A549 (cell line): ENCODE measurements at regions not wholly inside any gene's neighbourhood (a gene's known extent, or its start where the extent isn't known, plus 50 kb on each side); places are given as distances from the start of the nearest gene placed in this dataset.
A peak's percentile ranks its signal among the peaks of the same experiment; 100 is the strongest.

Experiments used
- ATAC-seq, 2 experiments: fragments of 200-7000 bp in 1 of 2; fragments of >200 bp in 1 of 2; cut with Nextera tagmentation in 1 of 2; cut with Tn5 transposase in 1 of 2; 3 replicates each; pipeline versions ENCODE4 v1.8.0 to v1.9.1; 2018 to 2020; ENCODE audit warnings: mild to moderate bottlenecking in 1 of 2, moderate library complexity in 1 of 2
- CTCF ChIA-PET: fragments of 300-600 bp; sonication (Branson Sonifier 250); formaldehyde crosslinking; extraction: SDS; loops from one replicate; lab custom pipeline; 2021; ENCODE audit warnings: antibody characterized with exemption, inconsistent platforms; lab: Yijun Ruan, JAX
- POLR2A ChIA-PET: fragments of 350-600 bp; formaldehyde crosslinking; extraction: SDS; loops from one replicate; lab custom pipeline; 2021; ENCODE audit warnings: antibody characterized with exemption, inconsistent platforms; lab: Yijun Ruan, JAX
- DNase-seq, 2 experiments: peaks; one replicate each; pipeline versions ENCODE4 v3.0.0 to v3.0.0-alpha.2; 2011 to 2016; ENCODE audit warnings: low read depth in 1 of 2, low spot score in 1 of 2
- FAIRE-seq: peaks from 2 replicates; lab custom pipeline; 2011; peaks lifted over from hg19 to GRCh38; lab: Jason Lieb, UNC
- H3K27ac ChIP-seq, 2 experiments: fragments of >200 bp; sonication (Bioruptor Twin); formaldehyde crosslinking; 3 replicates each; pipeline ENCODE4 v1.5.1; 2016 to 2017
- H3K4me1 ChIP-seq: fragments of >200 bp; sonication (Bioruptor Twin); formaldehyde crosslinking; 3 replicates; pipeline ENCODE4 v1.6.1; 2016
- H3K4me2 ChIP-seq: fragments of >200 bp; sonication (Bioruptor Twin); formaldehyde crosslinking; 3 replicates; pipeline ENCODE4 v1.6.1; 2016
- H3K4me3 ChIP-seq: fragments of >200 bp; sonication (Bioruptor Twin); formaldehyde crosslinking; 3 replicates; pipeline ENCODE4 v1.5.1; 2016
- H3K9me3 ChIP-seq: fragments of >200 bp; sonication (Bioruptor Twin); formaldehyde crosslinking; 3 replicates; pipeline ENCODE4 v1.6.1; 2016
- CHD2 ChIP-seq: fragments of 150-350 bp; IDR thresholded peaks from 2 replicates; pipeline ENCODE4 v1.6.1; 2014; ENCODE audit warnings: low read length; ENCODE audit not compliant: partially characterized antibody
- CHD4 ChIP-seq: fragments of 200-600 bp; sonication (generic); IDR thresholded peaks from 2 replicates; pipeline ENCODE4 v1.6.1; 2016; ENCODE audit warnings: antibody characterized with exemption, mild to moderate bottlenecking, borderline replicate concordance
- FOSB ChIP-seq: fragments of 250-450 bp; sonication (Bioruptor Pico); IDR thresholded peaks from 2 replicates; pipeline ENCODE4 v1.5.0; 2020; ENCODE audit warnings: mild to moderate bottlenecking, moderate library complexity
- FOSL2 ChIP-seq, 2 experiments: fragments of 450-650 bp in 1 of 2; fragments of >200 bp in 1 of 2; sonication (Bioruptor Twin) in 1 of 2; formaldehyde crosslinking; IDR thresholded peaks; 2 replicates each; pipeline versions ENCODE4 v1.5.0 to v1.6.1; 2016 to 2020; ENCODE audit warnings: mild to moderate bottlenecking in 1 of 2, moderate library complexity in 1 of 2
- FOXS1 ChIP-seq: fragments of 250-450 bp; sonication (Bioruptor Pico); IDR thresholded peaks from 2 replicates; pipeline ENCODE4 v1.5.0; 2020; ENCODE audit warnings: mild to moderate bottlenecking, moderate library complexity
- HES2 ChIP-seq: fragments of >200 bp; sonication (Bioruptor Twin); formaldehyde crosslinking; IDR thresholded peaks from 2 replicates; pipeline ENCODE4 v1.6.1; 2016
- HEYL ChIP-seq: fragments of 250-450 bp; sonication (Bioruptor Pico); IDR thresholded peaks from 2 replicates; pipeline ENCODE4 v1.8.0; 2021; ENCODE audit warnings: mild to moderate bottlenecking, moderate library complexity
- HOXA7 ChIP-seq: fragments of 250-450 bp; sonication (Bioruptor Pico); IDR thresholded peaks from 2 replicates; pipeline ENCODE4 v1.5.0; 2020; ENCODE audit warnings: mild to moderate bottlenecking, moderate library complexity
- JUNB ChIP-seq: fragments of >200 bp; sonication (Bioruptor Twin); formaldehyde crosslinking; IDR thresholded peaks from 2 replicates; pipeline ENCODE4 v1.6.1; 2016
- KDM5A ChIP-seq: fragments of 200-600 bp; sonication (generic); IDR thresholded peaks from 2 replicates; pipeline ENCODE4 v1.6.1; 2016; ENCODE audit warnings: antibody characterized with exemption, mild to moderate bottlenecking
- MAZ ChIP-seq: fragments of 150-350 bp; IDR thresholded peaks from 2 replicates; pipeline ENCODE4 v1.6.1; 2014; ENCODE audit warnings: antibody characterized with exemption, low read depth, low read length, borderline replicate concordance
- MYC ChIP-seq: IDR thresholded peaks from 2 replicates; pipeline ENCODE4 v1.6.1; 2012; ENCODE audit warnings: mild to moderate bottlenecking, inconsistent platforms, low read length, improper control_type of control experiment, borderline replicate concordance
- NFE2L2 ChIP-seq: fragments of 150-350 bp; conservative IDR thresholded peaks from 2 replicates; pipeline ENCODE4 v1.6.1; 2014; ENCODE audit warnings: low read length
- NR3C1 ChIP-seq: fragments of >200 bp; sonication (Bioruptor Twin); formaldehyde crosslinking; IDR thresholded peaks from 3 replicates; pipeline ENCODE4 v1.6.1; 2017
- POLR2A ChIP-seq: IDR thresholded peaks from 2 replicates; pipeline ENCODE4 v1.6.1; 2012; ENCODE audit warnings: mild to moderate bottlenecking, low read length
- RARB ChIP-seq: fragments of 250-450 bp; sonication (Bioruptor Pico); IDR thresholded peaks from 2 replicates; pipeline ENCODE4 v1.8.0; 2021; ENCODE audit warnings: mild to moderate bottlenecking, moderate library complexity
- RCOR1 ChIP-seq: fragments of 150-350 bp; IDR thresholded peaks from 2 replicates; pipeline ENCODE4 v1.6.1; 2014; ENCODE audit warnings: antibody characterized with exemption, low read length, low read depth
- SREBF2 ChIP-seq: fragments of 450-650 bp; IDR thresholded peaks from 2 replicates; pipeline ENCODE4 v1.6.1; 2014; ENCODE audit warnings: mild to moderate bottlenecking, moderate library complexity
- TP53 ChIP-seq: fragments of 250-450 bp; sonication (Bioruptor Pico); IDR thresholded peaks from 2 replicates; pipeline ENCODE4 v1.5.0; 2021; ENCODE audit warnings: mild to moderate bottlenecking, moderate library complexity
- ZC3H11A ChIP-seq: fragments of 450-650 bp; IDR thresholded peaks from 2 replicates; pipeline ENCODE4 v1.6.1; 2014; ENCODE audit warnings: antibody characterized with exemption, mild to moderate bottlenecking
- WGBS: methylation state at CpG from one replicate; pipeline ENCODE4 v1.1.6; 2017; ENCODE audit errors: missing lambda C conversion rate; 5-methylcytosine and 5-hydroxymethylcytosine counted together
- TF ChIP-seq, protein P1 (sequence below): fragments of 200-600 bp; sonication (generic); IDR thresholded peaks from 2 replicates; pipeline ENCODE4 v1.6.1; 2016; ENCODE audit warnings: antibody characterized with exemption, mild to moderate bottlenecking, moderate library complexity

GRCh38 chr17:13825526-13826040 lies 223.9 kb upstream of the HS3ST3A1 start:
- no peak overlapping the region for H3K4me2 ChIP-seq
- no peak overlapping the region for H3K27ac ChIP-seq
- 17% methylated on average over 1 of the region's 1 CpG for WGBS
- no peak overlapping the region for H3K4me3 ChIP-seq
- CTCF ChIA-PET, result no interaction called here
- ATAC-seq (no peak), DNase-seq (no peak), FAIRE-seq (no peak)
- peaks cover 10% of the 10 kb centered on the region; the same call in 2 of the 3 replicates for H3K9me3 ChIP-seq
- no peaks in the 10 kb centered on the region for H3K4me1 ChIP-seq
- no peak for TF ChIP-seq NR3C1
- TF ChIP-seq NFE2L2, result no peak
- TF ChIP-seq KDM5A, result no peak
- no peak for TF ChIP-seq TP53 (CRISPR knock-in tag)
- no peak for TF ChIP-seq RCOR1
- TF ChIP-seq MYC, result no peak
- TF ChIP-seq MAZ, result no peak
- no peak for TF ChIP-seq HEYL (CRISPR knock-in tag)
- no peak for TF ChIP-seq CHD2
- no peak for TF ChIP-seq HES2
- no peak for TF ChIP-seq SREBF2
- TF ChIP-seq FOSL2 (IDR thresholded peaks at IDR 0.05), result no peak
- no peak for TF ChIP-seq FOSL2 (CRISPR knock-in tag; IDR thresholded peaks at IDR 0.05)
- no peak for TF ChIP-seq FOXS1 (CRISPR knock-in tag)
- TF ChIP-seq POLR2A, result no peak
- TF ChIP-seq JUNB, result no peak
- POLR2A ChIA-PET, result interaction anchor here (0.5 kb wide), 1 partner anchor 39 kb away, joined by 4 read pairs; no protein-coding TSS in a partner anchor

DNA sequence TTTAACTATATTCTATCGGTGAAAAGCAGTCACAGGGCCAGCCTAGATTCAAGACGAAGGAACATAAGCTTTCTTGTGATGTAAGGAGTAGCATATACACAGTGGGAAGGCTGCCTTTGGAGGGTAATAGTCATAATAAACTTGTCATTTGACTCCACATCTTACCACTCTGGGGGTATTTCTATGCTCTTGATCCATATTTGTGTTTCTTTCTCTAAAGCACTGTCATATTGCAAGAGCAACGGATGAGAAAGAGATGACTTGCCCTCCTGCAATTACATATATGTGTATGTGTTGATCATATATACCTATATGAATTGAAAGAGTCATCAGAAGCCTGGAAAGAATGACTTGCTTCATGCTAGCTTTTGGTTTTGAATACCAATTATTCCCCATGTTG lies 225.4 kb upstream of the HS3ST3A1 start:
- FAIRE-seq, result no peak
- H3K27ac ChIP-seq, result no peak overlapping the region
- peaks cover 10% of the 10 kb centered on the region; the same call in 2 of the 3 replicates for H3K9me3 ChIP-seq
- H3K4me2 ChIP-seq, result no peak overlapping the region
- WGBS, result 2% methylated on average over 3 of the region's 3 CpGs
- POLR2A ChIA-PET, result no interaction called here
- H3K4me3 ChIP-seq, result no peak overlapping the region
- CTCF ChIA-PET, result no interaction called here
- no peaks in the 10 kb centered on the region for H3K4me1 ChIP-seq
- no peak for ATAC-seq
- DNase-seq, result no peak
- no peak for TF ChIP-seq CHD4
- no peak for TF ChIP-seq RARB (CRISPR knock-in tag)
- no peak for TF ChIP-seq SREBF2
- no peak for TF ChIP-seq CHD2

- no peak for ATAC-seq
- H3K27ac ChIP-seq, result no peak overlapping the region
- FAIRE-seq, result peak; percentile 23
- no peak for DNase-seq
- no peaks in the 10 kb centered on the region; the same call in 2 of the 3 replicates for H3K9me3 ChIP-seq
- no peaks in the 10 kb centered on the region for H3K4me1 ChIP-seq
- TF ChIP-seq FOSL2 (IDR thresholded peaks at IDR 0.05) (no peak), FOSL2 (CRISPR knock-in tag; IDR thresholded peaks at IDR 0.05) (no peak), FOSB (CRISPR knock-in tag) (no peak), HOXA7 (CRISPR knock-in tag) (no peak), RCOR1 (no peak), RARB (CRISPR knock-in tag) (no peak), HES2 (no peak), SREBF2 (no peak), ZC3H11A (no peak)
- TF ChIP-seq, protein P1, sequence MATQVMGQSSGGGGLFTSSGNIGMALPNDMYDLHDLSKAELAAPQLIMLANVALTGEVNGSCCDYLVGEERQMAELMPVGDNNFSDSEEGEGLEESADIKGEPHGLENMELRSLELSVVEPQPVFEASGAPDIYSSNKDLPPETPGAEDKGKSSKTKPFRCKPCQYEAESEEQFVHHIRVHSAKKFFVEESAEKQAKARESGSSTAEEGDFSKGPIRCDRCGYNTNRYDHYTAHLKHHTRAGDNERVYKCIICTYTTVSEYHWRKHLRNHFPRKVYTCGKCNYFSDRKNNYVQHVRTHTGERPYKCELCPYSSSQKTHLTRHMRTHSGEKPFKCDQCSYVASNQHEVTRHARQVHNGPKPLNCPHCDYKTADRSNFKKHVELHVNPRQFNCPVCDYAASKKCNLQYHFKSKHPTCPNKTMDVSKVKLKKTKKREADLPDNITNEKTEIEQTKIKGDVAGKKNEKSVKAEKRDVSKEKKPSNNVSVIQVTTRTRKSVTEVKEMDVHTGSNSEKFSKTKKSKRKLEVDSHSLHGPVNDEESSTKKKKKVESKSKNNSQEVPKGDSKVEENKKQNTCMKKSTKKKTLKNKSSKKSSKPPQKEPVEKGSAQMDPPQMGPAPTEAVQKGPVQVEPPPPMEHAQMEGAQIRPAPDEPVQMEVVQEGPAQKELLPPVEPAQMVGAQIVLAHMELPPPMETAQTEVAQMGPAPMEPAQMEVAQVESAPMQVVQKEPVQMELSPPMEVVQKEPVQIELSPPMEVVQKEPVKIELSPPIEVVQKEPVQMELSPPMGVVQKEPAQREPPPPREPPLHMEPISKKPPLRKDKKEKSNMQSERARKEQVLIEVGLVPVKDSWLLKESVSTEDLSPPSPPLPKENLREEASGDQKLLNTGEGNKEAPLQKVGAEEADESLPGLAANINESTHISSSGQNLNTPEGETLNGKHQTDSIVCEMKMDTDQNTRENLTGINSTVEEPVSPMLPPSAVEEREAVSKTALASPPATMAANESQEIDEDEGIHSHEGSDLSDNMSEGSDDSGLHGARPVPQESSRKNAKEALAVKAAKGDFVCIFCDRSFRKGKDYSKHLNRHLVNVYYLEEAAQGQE, result no peak
- H3K4me2 ChIP-seq, result no peak overlapping the region
- POLR2A ChIA-PET, result no interaction called here
- 2% methylated on average over 2 of the region's 2 CpGs for WGBS
- CTCF ChIA-PET, result no interaction called here
- H3K4me3 ChIP-seq, result no peak overlapping the region
Measured at GRCh38 chr17:13833921-13834320, 232.2 kb upstream of the HS3ST3A1 start.
